Dendritic cell treated with granulocyte-macrophage colony-stimulating factor and Interleukin-4, amounts not matched to agents 40 ng/mL and 50 ng/mL, for 4 days (primary cell): ENCODE measurements at regions not wholly inside any gene's neighbourhood (a gene's known extent, or its start where the extent isn't known, plus 50 kb on each side); places are given as distances from the start of the nearest gene placed in this dataset.

ENCODE experiments used
- H3K27ac Mint-ChIP-seq: one replicate; pipeline ENCODE4 v1.8.0; 2022; ENCODE audit warnings: mild to moderate bottlenecking, mixed read lengths
- H3K27me3 Mint-ChIP-seq: one replicate; pipeline ENCODE4 v1.8.0; 2022; ENCODE audit warnings: mild to moderate bottlenecking, mixed read lengths
- H3K36me3 Mint-ChIP-seq: one replicate; pipeline ENCODE4 v1.8.0; 2022; ENCODE audit warnings: low read depth, mixed read lengths
- H3K4me1 Mint-ChIP-seq: one replicate; pipeline ENCODE4 v1.8.0; 2022; ENCODE audit warnings: low read depth, mixed read lengths
- H3K4me3 Mint-ChIP-seq: one replicate; pipeline ENCODE4 v1.8.0; 2022; ENCODE audit warnings: mild to moderate bottlenecking, moderate library complexity, mixed read lengths
- H3K9me3 Mint-ChIP-seq: one replicate; pipeline ENCODE4 v1.8.0; 2022; ENCODE audit warnings: mixed read lengths
- intact Hi-C: fragments of 100-400 bp; cut with micrococcal nuclease; formaldehyde crosslinking; loops from one replicate; pipeline ENCODE4 v1.15.0; 2022

DNA sequence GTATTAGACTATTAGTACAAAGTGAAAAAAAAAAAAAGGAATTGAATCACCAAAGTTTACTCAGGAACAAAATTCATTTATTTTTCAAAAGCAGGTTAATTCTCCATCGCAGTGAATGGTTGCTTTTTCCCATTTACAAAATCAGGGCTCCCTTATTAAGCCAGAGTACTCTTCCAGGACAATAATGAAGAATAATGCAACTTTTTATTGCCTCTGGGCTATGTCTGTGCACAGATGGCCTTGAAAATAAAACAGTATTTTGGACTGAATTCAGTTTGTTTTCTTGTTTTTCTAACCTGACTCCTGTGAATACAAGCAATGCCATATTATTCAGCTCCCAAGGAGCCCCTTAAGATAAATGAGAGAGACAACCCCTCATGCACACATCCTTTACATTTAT, 246.8 kb downstream of the KCNS3 start:
- Mint-ChIP-seq H3K36me3 (no peaks in the 10 kb centered on the region), H3K4me1 (no peaks in the 10 kb centered on the region), H3K27ac (no peak overlapping the region), H3K4me3 (no peak overlapping the region), H3K27me3 (peaks cover 1% of the 10 kb centered on the region), H3K9me3 (no peaks in the 10 kb centered on the region)
- intact Hi-C loops: no loop called here

DNA sequence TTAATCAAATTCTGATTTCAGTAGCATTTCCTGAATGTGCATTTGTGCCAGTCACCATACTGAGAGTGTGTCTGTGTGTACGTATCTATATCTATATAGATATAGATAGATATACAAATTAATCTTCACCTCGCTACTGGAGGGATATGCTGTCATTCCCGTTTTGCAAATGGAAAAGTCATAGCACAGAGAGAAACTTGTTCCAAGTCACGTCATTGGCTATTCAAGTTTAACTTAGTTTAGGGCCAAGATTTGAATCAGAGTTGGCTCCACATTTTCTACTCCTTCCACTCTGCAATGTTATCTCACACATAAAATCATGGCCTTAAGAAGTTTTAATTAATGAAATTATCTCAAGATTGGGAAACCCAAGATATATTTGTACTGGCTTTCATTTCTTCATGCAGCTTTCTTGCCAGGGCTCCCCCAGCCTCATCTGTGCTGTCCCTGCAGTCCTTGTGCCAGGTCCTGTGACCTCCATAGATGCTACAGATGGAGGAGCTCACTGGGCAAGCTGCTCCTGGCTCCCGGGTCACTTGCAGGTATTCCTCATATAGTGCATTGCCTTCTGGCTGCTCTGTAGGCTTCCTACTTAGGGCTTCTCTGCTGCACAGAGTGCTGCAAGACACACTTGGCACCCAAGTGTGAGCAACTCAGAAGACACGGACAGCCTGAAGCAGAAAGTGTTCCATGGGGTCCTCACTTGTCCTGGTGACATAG, 245.8 kb downstream of the KCNS3 start:
- no peaks in the 10 kb centered on the region for H3K9me3 Mint-ChIP-seq
- intact Hi-C loops: no loop called here
- H3K27me3 Mint-ChIP-seq: no peaks in the 10 kb centered on the region
- H3K4me3 Mint-ChIP-seq: no peak overlapping the region
- H3K36me3 Mint-ChIP-seq: no peaks in the 10 kb centered on the region
- H3K4me1 Mint-ChIP-seq: no peaks in the 10 kb centered on the region
- no peak overlapping the region for H3K27ac Mint-ChIP-seq

- Mint-ChIP-seq H3K4me3 (no peak overlapping the region), H3K27ac (no peak overlapping the region), H3K27me3 (no peaks in the 10 kb centered on the region), H3K4me1 (no peaks in the 10 kb centered on the region), H3K9me3 (no peaks in the 10 kb centered on the region), H3K36me3 (no peaks in the 10 kb centered on the region)
- intact Hi-C loops: no loop called here
Observed at GRCh38 chr2:18123577-18123976, 245.1 kb downstream of the KCNS3 start.

- no peak overlapping the region for H3K27ac Mint-ChIP-seq
- no peaks in the 10 kb centered on the region for H3K27me3 Mint-ChIP-seq
- H3K4me3 Mint-ChIP-seq: no peak overlapping the region
- no peaks in the 10 kb centered on the region for H3K9me3 Mint-ChIP-seq
- intact Hi-C loops: no loop called here
- no peaks in the 10 kb centered on the region for H3K36me3 Mint-ChIP-seq
- H3K4me1 Mint-ChIP-seq: no peaks in the 10 kb centered on the region
Observed at GRCh38 chr2:18123211-18123570, 244.7 kb downstream of the KCNS3 start.

- no peaks in the 10 kb centered on the region for H3K4me1 Mint-ChIP-seq
- no peaks in the 10 kb centered on the region for H3K27me3 Mint-ChIP-seq
- H3K27ac Mint-ChIP-seq: no peak overlapping the region
- intact Hi-C loops: no loop called here
- H3K36me3 Mint-ChIP-seq: no peaks in the 10 kb centered on the region
- H3K9me3 Mint-ChIP-seq: no peaks in the 10 kb centered on the region
- H3K4me3 Mint-ChIP-seq: no peak overlapping the region
Observed at GRCh38 chr2:18122544-18123210, 244.2 kb downstream of the KCNS3 start.

GRCh38 chr2:18119883-18120282, 241.4 kb downstream of the KCNS3 start:
- Mint-ChIP-seq H3K36me3 (no peaks in the 10 kb centered on the region), H3K9me3 (no peaks in the 10 kb centered on the region), H3K27me3 (no peaks in the 10 kb centered on the region), H3K27ac (no peak overlapping the region), H3K4me3 (no peak overlapping the region), H3K4me1 (no peaks in the 10 kb centered on the region)
- intact Hi-C loops: no loop called here

GRCh38 chr2:18118703-18119102, 240.2 kb downstream of the KCNS3 start:
- intact Hi-C loops: no loop called here
- Mint-ChIP-seq H3K4me3 (no peak overlapping the region), H3K9me3 (no peaks in the 10 kb centered on the region), H3K27me3 (no peaks in the 10 kb centered on the region), H3K4me1 (no peaks in the 10 kb centered on the region), H3K36me3 (no peaks in the 10 kb centered on the region), H3K27ac (no peak overlapping the region)

- Mint-ChIP-seq H3K27me3 (no peaks in the 10 kb centered on the region), H3K4me1 (no peaks in the 10 kb centered on the region), H3K27ac (no peak overlapping the region), H3K9me3 (no peaks in the 10 kb centered on the region), H3K4me3 (no peak overlapping the region), H3K36me3 (no peaks in the 10 kb centered on the region)
- intact Hi-C loops: no loop called here
Observed at GRCh38 chr2:18117592-18117991, 239.1 kb downstream of the KCNS3 start.

DNA sequence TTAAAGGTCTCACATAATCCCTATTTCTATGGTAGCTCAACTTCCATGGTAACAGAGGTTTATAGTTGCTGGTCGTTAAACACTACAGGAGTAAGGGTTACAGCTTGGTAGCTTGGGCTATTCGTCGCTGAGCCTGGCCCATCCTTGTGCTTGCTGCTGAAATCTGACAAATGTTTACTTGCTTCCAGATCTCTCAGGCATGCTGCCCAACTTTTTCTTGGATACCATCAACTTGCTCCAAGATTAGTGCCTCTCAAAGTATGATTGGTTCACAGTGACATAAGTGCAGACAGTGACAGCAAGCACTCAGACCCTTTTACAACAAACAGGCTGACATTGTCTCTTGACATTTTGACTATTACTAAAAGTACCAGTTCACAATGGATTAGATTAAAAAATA, 231.8 kb downstream of the KCNS3 start:
- intact Hi-C loops: no loop called here
- Mint-ChIP-seq H3K27ac (no peak overlapping the region), H3K36me3 (no peaks in the 10 kb centered on the region), H3K4me3 (no peak overlapping the region), H3K9me3 (no peaks in the 10 kb centered on the region), H3K4me1 (no peaks in the 10 kb centered on the region), H3K27me3 (peaks cover 2% of the 10 kb centered on the region)

GRCh38 chr2:18106841-18107240, 228.4 kb downstream of the KCNS3 start:
- H3K9me3 Mint-ChIP-seq: no peaks in the 10 kb centered on the region
- peaks cover 2% of the 10 kb centered on the region for H3K27me3 Mint-ChIP-seq
- intact Hi-C loops: no loop called here

DNA sequence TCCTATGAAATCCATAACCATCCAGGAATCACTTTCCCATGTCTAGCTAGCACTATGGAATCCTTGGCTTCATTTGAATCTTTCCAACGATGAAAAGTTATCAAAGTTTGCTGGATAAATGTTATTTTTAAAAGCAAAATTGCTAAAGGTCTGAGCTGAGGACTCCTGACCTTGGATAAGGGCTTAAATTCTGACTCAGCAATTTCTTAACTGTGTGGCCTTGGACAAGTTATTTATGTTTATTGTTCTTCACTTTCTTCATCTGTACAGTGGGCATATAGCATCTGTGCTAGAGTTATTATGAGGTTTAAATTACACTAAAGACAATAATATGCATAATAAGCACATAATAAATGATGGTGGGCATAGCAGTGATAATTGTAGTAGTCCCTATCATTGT, 227.5 kb downstream of the KCNS3 start:
- Mint-ChIP-seq H3K27me3 (peaks cover 2% of the 10 kb centered on the region), H3K36me3 (no peaks in the 10 kb centered on the region), H3K4me1 (no peaks in the 10 kb centered on the region), H3K4me3 (no peak overlapping the region), H3K27ac (no peak overlapping the region), H3K9me3 (no peaks in the 10 kb centered on the region)
- intact Hi-C loops: no loop called here

More at GRCh38 chr2:18106841-18107240, 228.4 kb downstream of the KCNS3 start:
- Mint-ChIP-seq H3K4me1 (no peaks in the 10 kb centered on the region), H3K4me3 (no peak overlapping the region), H3K27ac (no peak overlapping the region), H3K36me3 (no peaks in the 10 kb centered on the region)

- Mint-ChIP-seq H3K27me3 (peaks cover 2% of the 10 kb centered on the region), H3K36me3 (no peaks in the 10 kb centered on the region), H3K27ac (no peak overlapping the region), H3K9me3 (no peaks in the 10 kb centered on the region), H3K4me1 (no peaks in the 10 kb centered on the region), H3K4me3 (no peak overlapping the region)
- intact Hi-C loops: no loop called here
Observed at GRCh38 chr2:18104595-18105224, 226.2 kb downstream of the KCNS3 start.

DNA sequence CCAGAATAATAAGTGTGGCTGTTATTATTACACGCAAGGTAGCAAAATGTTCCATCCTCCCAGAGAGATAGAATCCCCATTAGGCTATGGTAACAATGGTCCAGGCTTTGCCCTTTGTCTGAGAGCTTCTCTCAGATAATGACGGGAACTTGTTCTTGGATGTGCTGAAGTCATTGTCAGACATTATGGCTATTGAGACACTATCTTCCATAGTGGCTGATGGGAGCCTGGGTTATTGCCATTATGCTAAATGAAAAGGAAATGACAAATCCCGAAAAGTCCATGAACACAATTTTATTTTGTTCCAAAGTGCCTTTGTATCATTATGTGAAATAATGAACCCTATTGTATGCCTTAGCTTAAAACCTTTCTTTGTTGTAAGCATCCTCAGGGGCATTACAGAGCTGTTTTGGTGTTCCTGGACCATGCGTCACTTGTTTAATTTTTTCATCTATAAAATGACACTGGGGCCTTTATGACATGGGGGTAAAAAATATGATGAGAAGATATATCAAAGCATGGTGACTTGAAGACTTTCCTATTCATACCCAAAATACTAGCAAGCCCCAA, 218.5 kb downstream of the KCNS3 start:
- no peak overlapping the region for H3K4me3 Mint-ChIP-seq
- H3K27ac Mint-ChIP-seq: no peak overlapping the region
- no peaks in the 10 kb centered on the region for H3K36me3 Mint-ChIP-seq
- intact Hi-C loops: no loop called here
- H3K9me3 Mint-ChIP-seq: no peaks in the 10 kb centered on the region
- H3K4me1 Mint-ChIP-seq: no peaks in the 10 kb centered on the region
- H3K27me3 Mint-ChIP-seq: no peaks in the 10 kb centered on the region

GRCh38 chr2:18094277-18094676, 215.8 kb downstream of the KCNS3 start:
- H3K4me1 Mint-ChIP-seq: no peaks in the 10 kb centered on the region
- intact Hi-C loops: no loop called here
- no peak overlapping the region for H3K27ac Mint-ChIP-seq
- H3K27me3 Mint-ChIP-seq: no peaks in the 10 kb centered on the region
- H3K4me3 Mint-ChIP-seq: no peak overlapping the region
- no peaks in the 10 kb centered on the region for H3K9me3 Mint-ChIP-seq
- no peaks in the 10 kb centered on the region for H3K36me3 Mint-ChIP-seq
